Right lobe of liver (tissue), 6 donors: ENCODE measurements at regions not wholly inside any gene's neighbourhood (a gene's known extent, or its start where the extent isn't known, plus 50 kb on each side); places are given as distances from the start of the nearest gene placed in this dataset.
A peak's percentile ranks its signal among the peaks of the same experiment; 100 is the strongest.

Experiments
- ATAC-seq, 4 donors: fragments of 200-7000 bp; cut with Tn5 transposase; one replicate each; pipeline ENCODE4 v1.9.1; 2020; ENCODE audit warnings: mild to moderate bottlenecking in 4 of 4, moderate library complexity in 4 of 4
- DNase-seq, 3 donors: peaks; one replicate each; pipeline ENCODE4 v3.0.0-alpha.2; 2020
- H3K27ac ChIP-seq, 3 donors: fragments of 200-600 bp; one replicate each; pipeline ENCODE4 v1.8.0; 2022
- H3K27me3 ChIP-seq, 2 donors: fragments of 200-600 bp; one replicate each; pipeline ENCODE4 v1.8.0; 2022
- H3K36me3 ChIP-seq, 4 donors: fragments of 200-600 bp; sonication (generic) in 1 of 4; one replicate each; pipeline versions ENCODE4 v1.5.1 to v1.8.0; 2017 to 2022; ENCODE audit warnings: control low read depth in 1 of 4
- H3K4me1 ChIP-seq, 4 donors: fragments of 200-600 bp; sonication (generic) in 1 of 4; one replicate each; pipeline versions ENCODE4 v1.5.1 to v1.8.0; 2017 to 2022; ENCODE audit warnings: control low read depth in 1 of 4
- H3K4me3 ChIP-seq, 3 donors: fragments of 200-600 bp; one replicate each; pipeline ENCODE4 v1.8.0; 2022
- H3K9me3 ChIP-seq, 4 donors: fragments of 200-600 bp; sonication (generic) in 1 of 4; one replicate each; pipeline versions ENCODE4 v1.5.1 to v1.8.0; 2017 to 2022; ENCODE audit warnings: control low read depth in 1 of 4
- POLR2A ChIP-seq: fragments of 450-650 bp; IDR thresholded peaks from one replicate; pipeline ENCODE4 v1.6.1; 2017; ENCODE audit warnings: antibody characterized with exemption, mild to moderate bottlenecking
- WGBS: methylation state at CpG from one replicate; pipeline ENCODE4 v1.1.6; 2018; ENCODE audit warnings: low coverage, low lambda C conversion rate; ENCODE audit not compliant: insufficient coverage; ENCODE audit errors: missing lambda C conversion rate; 5-methylcytosine and 5-hydroxymethylcytosine counted together
- intact Hi-C, 2 donors: fragments of 100-400 bp; cut with DNase I; formaldehyde crosslinking; loops; one replicate each; pipeline versions ENCODE4 v1.11.2 to v1.14.1; 2022
- TF ChIP-seq, protein P1 (sequence below), 4 donors: fragments of 200-600 bp in 3 of 4; fragments of 450-650 bp in 1 of 4; IDR thresholded peaks; one replicate each; pipeline versions ENCODE4 v1.5.1 to v1.8.0; 2016 to 2022; ENCODE audit warnings: antibody characterized with exemption in 4 of 4, mild to moderate bottlenecking in 2 of 4
- donor health status: DM: no; HTN: yes; CAD: no.
- donor health status: DM: no; HTN: no; CAD: no.
- donor health status: DM: no; HTN: no; CAD: no.
- donor health status: DM: no; HTN: yes; CAD: no.
- donor health status: DM: no; HTN: yes; CAD: no.

DNA sequence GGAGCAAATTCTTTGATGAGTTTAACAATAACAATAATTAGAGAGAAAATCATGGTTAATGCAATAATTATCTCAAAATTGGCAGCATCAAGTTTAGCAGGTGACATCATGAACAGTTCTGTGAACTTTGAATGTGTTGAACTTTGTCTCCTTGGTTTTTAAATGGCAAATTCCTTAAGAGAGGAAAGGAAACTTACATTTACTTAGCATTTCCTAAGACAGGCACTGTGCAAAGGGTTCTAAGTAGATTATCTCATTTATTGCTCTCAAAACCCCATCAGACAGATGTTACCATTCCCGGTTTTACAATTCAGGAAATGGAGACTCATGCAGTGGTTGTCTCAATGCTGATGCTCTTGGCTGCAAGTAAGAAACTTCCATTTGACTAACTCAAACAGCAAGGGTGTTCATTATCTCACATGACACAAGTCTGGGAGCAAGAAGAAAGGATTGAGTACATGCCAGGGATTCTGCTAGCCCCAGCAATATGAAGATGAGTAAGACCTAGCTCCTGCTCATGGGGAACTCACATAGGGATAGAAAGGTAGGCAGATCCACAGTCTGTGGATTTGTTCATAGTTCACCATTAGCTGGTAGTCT, 81.3 kb upstream of the ITGA6 start:
- TF ChIP-seq POLR2A = no peak
- TF ChIP-seq, protein P1, sequence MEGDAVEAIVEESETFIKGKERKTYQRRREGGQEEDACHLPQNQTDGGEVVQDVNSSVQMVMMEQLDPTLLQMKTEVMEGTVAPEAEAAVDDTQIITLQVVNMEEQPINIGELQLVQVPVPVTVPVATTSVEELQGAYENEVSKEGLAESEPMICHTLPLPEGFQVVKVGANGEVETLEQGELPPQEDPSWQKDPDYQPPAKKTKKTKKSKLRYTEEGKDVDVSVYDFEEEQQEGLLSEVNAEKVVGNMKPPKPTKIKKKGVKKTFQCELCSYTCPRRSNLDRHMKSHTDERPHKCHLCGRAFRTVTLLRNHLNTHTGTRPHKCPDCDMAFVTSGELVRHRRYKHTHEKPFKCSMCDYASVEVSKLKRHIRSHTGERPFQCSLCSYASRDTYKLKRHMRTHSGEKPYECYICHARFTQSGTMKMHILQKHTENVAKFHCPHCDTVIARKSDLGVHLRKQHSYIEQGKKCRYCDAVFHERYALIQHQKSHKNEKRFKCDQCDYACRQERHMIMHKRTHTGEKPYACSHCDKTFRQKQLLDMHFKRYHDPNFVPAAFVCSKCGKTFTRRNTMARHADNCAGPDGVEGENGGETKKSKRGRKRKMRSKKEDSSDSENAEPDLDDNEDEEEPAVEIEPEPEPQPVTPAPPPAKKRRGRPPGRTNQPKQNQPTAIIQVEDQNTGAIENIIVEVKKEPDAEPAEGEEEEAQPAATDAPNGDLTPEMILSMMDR (IDR thresholded peaks at IDR 0.05) = no peak
- no peaks in the 10 kb centered on the region for H3K27me3 ChIP-seq
- 80% methylated on average over 1 of the region's 1 CpG for WGBS
- H3K9me3 ChIP-seq = no peaks in the 10 kb centered on the region
- no peak overlapping the region for H3K27ac ChIP-seq
- ATAC-seq (no peak), DNase-seq (no peak)
- H3K4me1 ChIP-seq = peaks cover 0 to 29% (median 6%) of the 10 kb centered on the region in 4 donors
- H3K4me3 ChIP-seq = no peak overlapping the region
- intact Hi-C loops = no loop called here
- no peaks in the 10 kb centered on the region for H3K36me3 ChIP-seq

DNA sequence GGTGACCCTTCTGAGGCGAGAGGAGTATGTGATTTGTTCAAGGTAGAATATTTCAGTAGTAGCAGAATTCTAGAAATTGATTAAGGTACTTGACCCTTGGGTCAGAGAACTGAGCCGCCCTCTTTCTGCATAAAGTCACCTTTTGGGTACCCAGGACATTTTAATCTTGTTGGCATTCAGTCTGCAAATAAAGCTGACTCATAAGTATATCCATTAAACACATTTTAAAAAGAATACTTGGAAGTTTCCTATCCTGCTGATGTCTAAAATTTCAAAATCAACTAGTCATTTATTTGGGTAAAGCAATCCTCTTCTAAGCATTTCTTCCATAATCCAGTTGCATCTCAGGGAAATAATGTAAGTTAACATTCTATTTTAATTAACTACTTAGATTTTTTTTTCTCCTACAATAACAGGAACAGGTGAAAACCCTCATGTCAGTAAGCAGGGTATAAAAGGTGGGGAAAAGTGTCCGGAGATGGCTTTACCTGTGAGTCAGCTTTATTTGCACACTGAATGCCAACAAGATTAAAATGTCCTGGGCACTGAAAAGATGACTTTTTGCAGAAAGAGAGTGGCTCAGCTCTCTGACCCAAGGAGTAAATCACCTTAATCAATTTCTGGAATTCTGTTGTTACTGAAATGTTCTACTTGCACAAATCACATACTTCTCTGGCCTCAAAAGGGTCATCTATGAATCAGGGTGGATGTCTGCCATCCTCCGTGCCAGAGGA, 78.7 kb upstream of the ITGA6 start:
- WGBS = 35% methylated on average over 4 of the region's 4 CpGs

DNA sequence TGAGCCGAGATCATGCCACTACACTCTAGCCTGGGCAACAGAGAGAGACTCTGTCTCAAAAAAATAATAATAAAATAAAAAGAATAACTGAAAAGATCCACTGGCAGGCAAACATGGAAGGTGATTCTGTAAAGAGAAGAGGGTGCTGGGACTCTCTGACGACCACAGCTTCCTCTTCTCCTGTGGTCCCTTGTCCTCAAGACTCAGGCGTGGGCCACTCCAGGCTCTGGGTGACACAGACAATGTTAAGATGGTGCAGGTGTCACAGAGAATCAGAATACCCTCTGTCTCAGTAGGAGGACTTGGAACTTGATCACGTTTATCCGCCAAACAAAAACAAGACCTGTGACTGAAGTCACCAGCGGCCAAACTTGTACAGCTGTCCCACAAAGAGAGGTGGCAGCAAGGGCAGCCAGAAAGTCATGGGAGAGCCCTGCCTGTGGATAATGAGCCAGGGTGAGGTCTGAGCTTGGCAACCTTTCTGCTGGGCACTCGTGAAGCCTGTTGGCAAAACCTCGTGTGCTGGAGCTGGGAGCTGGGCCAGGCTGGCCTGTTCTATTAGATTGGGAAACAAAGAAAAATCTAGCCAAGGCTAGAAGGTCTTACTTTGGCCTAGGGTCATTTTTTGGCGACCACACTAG, 76.4 kb upstream of the ITGA6 start:
- Histone ChIP-seq H3K4me3 (no peak overlapping the region), H3K9me3 (no peaks in the 10 kb centered on the region), H3K27ac (peak overlapping the region in 2 of 3 donors; percentile 87 to 92), H3K4me1 (peaks cover 0 to 30% (median 6%) of the 10 kb centered on the region in 4 donors), H3K36me3 (no peaks in the 10 kb centered on the region), H3K27me3 (no peaks in the 10 kb centered on the region)
- WGBS = 38% methylated on average over 7 of the region's 9 CpGs
- intact Hi-C loops = no loop called here
- no peak for TF ChIP-seq POLR2A
- TF ChIP-seq, protein P1 (IDR thresholded peaks at IDR 0.05) = peak in 3 of 4 donors; percentile 9 to 39 (median 28)
- DNase-seq = peak; percentile 86 to 95 (median 94)
- peak; percentile 97 to 99 (median 98) for ATAC-seq

More for the DNA sequence above, 78.7 kb upstream of the ITGA6 start:
- DNase-seq (no peak), ATAC-seq (peak in 1 of 4 donors; percentile 26)
- Histone ChIP-seq H3K4me1 (peaks cover 0 to 30% (median 6%) of the 10 kb centered on the region in 4 donors), H3K36me3 (no peaks in the 10 kb centered on the region), H3K27ac (no peak overlapping the region), H3K9me3 (no peaks in the 10 kb centered on the region), H3K27me3 (no peaks in the 10 kb centered on the region), H3K4me3 (no peak overlapping the region)
- TF ChIP-seq, protein P1 (IDR thresholded peaks at IDR 0.05) = no peak
- TF ChIP-seq POLR2A = no peak
- intact Hi-C loops = no loop called here

DNA sequence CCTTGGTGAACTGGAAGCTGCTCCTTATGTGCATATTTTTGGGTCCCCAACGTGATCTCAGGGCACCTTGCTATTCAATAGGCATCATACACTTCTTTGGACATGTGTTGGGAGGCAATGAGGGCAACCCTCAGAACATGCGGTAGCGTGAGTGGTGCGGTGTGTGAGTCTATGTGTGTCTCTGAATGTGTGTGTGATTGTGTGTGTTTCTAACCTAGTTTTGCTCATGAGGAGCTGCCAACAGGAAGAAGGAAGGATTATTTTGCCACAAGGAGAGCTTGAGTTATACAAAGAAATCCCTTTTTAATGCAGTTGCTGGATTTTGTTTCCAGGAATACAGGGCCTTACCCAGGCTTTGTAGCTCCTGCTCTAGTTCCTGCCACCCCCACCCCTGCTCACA, 75.8 kb upstream of the ITGA6 start:
- no peak for TF ChIP-seq POLR2A
- TF ChIP-seq, protein P1 (IDR thresholded peaks at IDR 0.05) = no peak
- intact Hi-C loops = no loop called here
- peak in 2 of 4 donors; percentile 3 to 14 for ATAC-seq

More for the DNA sequence above, 75.8 kb upstream of the ITGA6 start:
- DNase-seq = no peak
- Histone ChIP-seq H3K36me3 (no peaks in the 10 kb centered on the region), H3K27me3 (no peaks in the 10 kb centered on the region), H3K4me3 (no peak overlapping the region), H3K9me3 (no peaks in the 10 kb centered on the region), H3K4me1 (peaks cover 0 to 30% (median 6%) of the 10 kb centered on the region in 4 donors), H3K27ac (peak overlapping the region in 2 of 3 donors; percentile 87 to 92)
- WGBS = 14% methylated on average over 1 of the region's 4 CpGs
